H1 (cell line): ENCODE measurements at regions not wholly inside any gene's neighbourhood (a gene's known extent, or its start where the extent isn't known, plus 50 kb on each side); places are given as distances from the start of the nearest gene placed in this dataset.

Source experiments
- CTCF ChIP-seq, 3 experiments: IDR thresholded peaks; 1 replicate in 2 of 3; 2 replicates in 1 of 3; pipeline versions ENCODE4 v1.5.1 to v1.6.1; 2011; ENCODE audit warnings: low read length in 3 of 3, mild to moderate bottlenecking in 3 of 3, inconsistent platforms in 2 of 3, low read depth in 1 of 3, moderate library complexity in 1 of 3; ENCODE audit not compliant: insufficient read depth in 1 of 3; ENCODE audit errors: control extremely low read depth in 1 of 3
- POLR2A ChIP-seq, 2 experiments: IDR thresholded peaks; 1 replicate in 1 of 2; 2 replicates in 1 of 2; pipeline ENCODE4 v1.6.1; 2011; ENCODE audit warnings: low read depth in 2 of 2, low read length in 2 of 2, mild to moderate bottlenecking in 2 of 2; ENCODE audit errors: control extremely low read depth in 1 of 2

GRCh38 chr4:112970903-112971302, 78.5 kb upstream of the ANK2 start:
- no peak for TF ChIP-seq CTCF (IDR thresholded peaks at IDR 0.05; ENCODE audit: control extremely low read depth in 1 of 3, insufficient read depth in 1 of 3, low read depth in 1 of 3, low read length in 3 of 3)
- TF ChIP-seq POLR2A (IDR thresholded peaks at IDR 0.05; ENCODE audit: control extremely low read depth in 1 of 2, low read depth in 2 of 2, low read length in 2 of 2) = no peak
